Fibroblast of lung (primary cell): ENCODE measurements at regions not wholly inside any gene's neighbourhood (a gene's known extent, or its start where the extent isn't known, plus 50 kb on each side); places are given as distances from the start of the nearest gene placed in this dataset.

Experiments used
- DNase-seq, 2 donors: peaks; one replicate each; pipeline versions ENCODE4 v3.0.0 to v3.0.0-alpha.2; 2010; ENCODE audit warnings: low read depth in 2 of 2
- H2AFZ ChIP-seq: 2 replicates; pipeline ENCODE4 v1.5.1; 2012; ENCODE audit warnings: low read length, control low read depth, inconsistent platforms
- H3K27ac ChIP-seq: 2 replicates; pipeline ENCODE4 v1.5.1; 2011; ENCODE audit warnings: low read length, control low read depth; ENCODE audit not compliant: insufficient read depth
- H3K27me3 ChIP-seq: 2 replicates; pipeline ENCODE4 v1.5.1; 2011; ENCODE audit warnings: mild to moderate bottlenecking, low read length; ENCODE audit not compliant: control insufficient read depth, insufficient read depth
- H3K36me3 ChIP-seq: 2 replicates; pipeline ENCODE4 v1.5.1; 2011; ENCODE audit warnings: low read length; ENCODE audit not compliant: control insufficient read depth, insufficient read depth
- H3K4me1 ChIP-seq: 2 replicates; pipeline ENCODE4 v1.5.1; 2011; ENCODE audit warnings: low read length; ENCODE audit not compliant: control insufficient read depth, insufficient read depth; ENCODE audit errors: extremely low read depth
- H3K4me2 ChIP-seq: 2 replicates; pipeline ENCODE4 v1.5.1; 2011; ENCODE audit warnings: low read length, control low read depth; ENCODE audit not compliant: insufficient read depth; ENCODE audit errors: extremely low read depth
- H3K4me3 ChIP-seq, 4 experiments: fragments of 200-600 bp in 1 of 4; sonication (generic) in 1 of 4; replicated peaks in 1 of 4; 2 replicates each; pipeline ENCODE4 v1.5.1; 2011 to 2016; ENCODE audit warnings: low read length in 4 of 4, low read depth in 3 of 4, mild to moderate bottlenecking in 3 of 4, control low read depth in 2 of 4, inconsistent platforms in 1 of 4, mixed read lengths in 1 of 4; ENCODE audit not compliant: insufficient read depth in 1 of 4; ENCODE audit errors: control extremely low read depth in 1 of 4
- H3K79me2 ChIP-seq: 2 replicates; pipeline ENCODE4 v1.5.1; 2012; ENCODE audit warnings: mild to moderate bottlenecking, low read length, inconsistent platforms; ENCODE audit not compliant: control insufficient read depth, insufficient read depth
- H3K9ac ChIP-seq: 2 replicates; pipeline ENCODE4 v1.5.1; 2011; ENCODE audit warnings: mild to moderate bottlenecking, low read length, control low read depth; ENCODE audit not compliant: insufficient read depth
- H3K9me3 ChIP-seq: 2 replicates; pipeline ENCODE4 v1.5.1; 2012; ENCODE audit warnings: low read depth, low read length; ENCODE audit not compliant: control insufficient read depth, insufficient read depth
- H4K20me1 ChIP-seq: 2 replicates; pipeline ENCODE4 v1.5.1; 2011; ENCODE audit warnings: low read length; ENCODE audit not compliant: control insufficient read depth, insufficient read depth; ENCODE audit errors: extremely low read depth
- CTCF ChIP-seq, 2 donors: IDR thresholded peaks in 1 of 2; conservative IDR thresholded peaks in 1 of 2; 1 replicate in 1 of 2; 2 replicates in 1 of 2; pipeline ENCODE4 v1.5.1; 2011 to 2012; ENCODE audit warnings: low read length in 2 of 2, control low read depth in 1 of 2, inconsistent platforms in 1 of 2, low read depth in 1 of 2, mild to moderate bottlenecking in 1 of 2
- EZH2 ChIP-seq: IDR thresholded peaks from 2 replicates; pipeline ENCODE4 v1.5.1; 2012; ENCODE audit warnings: low read length, control low read depth, mild to moderate bottlenecking; ENCODE audit errors: missing control alignments

- H3K79me2 ChIP-seq = no peaks in the 10 kb centered on the region
- no peak overlapping the region for H3K4me2 ChIP-seq
- no peak for DNase-seq
- H3K9ac ChIP-seq = no peak overlapping the region
- no peak overlapping the region for H2AFZ ChIP-seq
- no peaks in the 10 kb centered on the region for H3K9me3 ChIP-seq
- TF ChIP-seq CTCF (conservative IDR thresholded peaks at IDR 0.05 in 1 of 2, IDR thresholded peaks at IDR 0.05 in 1 of 2; ENCODE audit: low read depth in 1 of 2, low read length in 2 of 2) (no peak), EZH2 (no peak)
- no peak overlapping the region for H3K4me3 ChIP-seq
- H3K4me1 ChIP-seq = no peaks in the 10 kb centered on the region
- H3K36me3 ChIP-seq = no peaks in the 10 kb centered on the region
- no peaks in the 10 kb centered on the region for H4K20me1 ChIP-seq
- no peak overlapping the region for H3K27ac ChIP-seq
- H3K27me3 ChIP-seq = no peaks in the 10 kb centered on the region
Observed at GRCh38 chr2:59449274-59449673, 1104.2 kb downstream of the BCL11A start.

- Histone ChIP-seq H3K36me3 (no peaks in the 10 kb centered on the region), H3K27ac (no peak overlapping the region), H3K27me3 (no peaks in the 10 kb centered on the region), H3K9ac (no peak overlapping the region), H3K4me2 (no peak overlapping the region), H3K4me1 (no peaks in the 10 kb centered on the region), H3K79me2 (no peaks in the 10 kb centered on the region), H3K9me3 (no peaks in the 10 kb centered on the region), H3K4me3 (no peak overlapping the region), H2AFZ (no peak overlapping the region), H4K20me1 (no peaks in the 10 kb centered on the region)
- TF ChIP-seq EZH2 (no peak), CTCF (conservative IDR thresholded peaks at IDR 0.05 in 1 of 2, IDR thresholded peaks at IDR 0.05 in 1 of 2; ENCODE audit: low read depth in 1 of 2, low read length in 2 of 2) (no peak)
- no peak for DNase-seq
Observed at GRCh38 chr2:59440491-59440890, 1113.0 kb downstream of the BCL11A start.

- TF ChIP-seq EZH2 = no peak
- no peaks in the 10 kb centered on the region for H3K79me2 ChIP-seq
- no peaks in the 10 kb centered on the region for H3K9me3 ChIP-seq
- H2AFZ ChIP-seq = no peak overlapping the region
- H3K36me3 ChIP-seq = no peaks in the 10 kb centered on the region
- H3K9ac ChIP-seq = no peak overlapping the region
- H3K4me2 ChIP-seq = no peak overlapping the region
- H3K27ac ChIP-seq = no peak overlapping the region
- no peak overlapping the region for H3K4me3 ChIP-seq
- H4K20me1 ChIP-seq = no peaks in the 10 kb centered on the region
- no peaks in the 10 kb centered on the region for H3K4me1 ChIP-seq
- no peaks in the 10 kb centered on the region for H3K27me3 ChIP-seq
- DNase-seq = no peak
Observed at GRCh38 chr2:59435635-59436034, 1117.8 kb downstream of the BCL11A start.
